ENCODE measurements at regions not wholly inside any gene's neighbourhood (a gene's known extent, or its start where the extent isn't known, plus 50 kb on each side); places are given as distances from the start of the nearest gene placed in this dataset.
"Not testable (repeated sequence)": the region's sequence is repeated elsewhere in the genome, so short reads cannot be mapped to it uniquely, and the experiment has no call there.

- no peak overlapping the region for H3K27ac Mint-ChIP-seq
These were observed 58.6 kb upstream of the SOX13 start for GRCh38 chr1:204014336-204014735.

GRCh38 chr1:204014961-204015360, 58.0 kb upstream of the SOX13 start:
- intact Hi-C loops (cut with micrococcal nuclease); DNase-seq; H3K9me3 Mint-ChIP-seq; H3K4me3 Mint-ChIP-seq; H3K36me3 Mint-ChIP-seq (ENCODE audit: low read depth); H3K4me1 Mint-ChIP-seq; H3K27ac Mint-ChIP-seq: not testable (repeated sequence)
- peaks cover 13% of the 10 kb centered on the region for H3K27me3 Mint-ChIP-seq

More at GRCh38 chr1:204014336-204014735, 58.6 kb upstream of the SOX13 start:
- Mint-ChIP-seq H3K4me3 (no peak overlapping the region), H3K9me3 (no peaks in the 10 kb centered on the region), H3K4me1 (no peaks in the 10 kb centered on the region), H3K27me3 (peaks cover 12% of the 10 kb centered on the region), H3K36me3 (ENCODE audit: low read depth) (no peaks in the 10 kb centered on the region)
- intact Hi-C loops (cut with micrococcal nuclease), result no loop called here
- no peak for DNase-seq

GRCh38 chr1:204017032-204017431, 55.9 kb upstream of the SOX13 start:
- no peaks in the 10 kb centered on the region for H3K4me1 Mint-ChIP-seq
- no peaks in the 10 kb centered on the region for H3K9me3 Mint-ChIP-seq
- DNase-seq, result no peak
- intact Hi-C loops (cut with micrococcal nuclease), result no loop called here
- H3K27me3 Mint-ChIP-seq, result peaks cover 15% of the 10 kb centered on the region
- H3K4me3 Mint-ChIP-seq, result no peak overlapping the region
- no peak overlapping the region for H3K27ac Mint-ChIP-seq
- no peaks in the 10 kb centered on the region for H3K36me3 Mint-ChIP-seq (ENCODE audit: low read depth)

- no peak for DNase-seq
- peaks cover 18% of the 10 kb centered on the region for H3K27me3 Mint-ChIP-seq
- H3K4me1 Mint-ChIP-seq, result no peaks in the 10 kb centered on the region
- no peaks in the 10 kb centered on the region for H3K36me3 Mint-ChIP-seq (ENCODE audit: low read depth)
- intact Hi-C loops (cut with micrococcal nuclease), result no loop called here
- H3K27ac Mint-ChIP-seq, result no peak overlapping the region
- no peaks in the 10 kb centered on the region for H3K9me3 Mint-ChIP-seq
- no peak overlapping the region for H3K4me3 Mint-ChIP-seq
These were observed 54.5 kb upstream of the SOX13 start for GRCh38 chr1:204018460-204018859.
